ENCODE measurements at regions not wholly inside any gene's neighbourhood (a gene's known extent, or its start where the extent isn't known, plus 50 kb on each side); places are given as distances from the start of the nearest gene placed in this dataset.
"Not testable (repeated sequence)": the region's sequence is repeated elsewhere in the genome, so short reads cannot be mapped to it uniquely, and the experiment has no call there.

DNA sequence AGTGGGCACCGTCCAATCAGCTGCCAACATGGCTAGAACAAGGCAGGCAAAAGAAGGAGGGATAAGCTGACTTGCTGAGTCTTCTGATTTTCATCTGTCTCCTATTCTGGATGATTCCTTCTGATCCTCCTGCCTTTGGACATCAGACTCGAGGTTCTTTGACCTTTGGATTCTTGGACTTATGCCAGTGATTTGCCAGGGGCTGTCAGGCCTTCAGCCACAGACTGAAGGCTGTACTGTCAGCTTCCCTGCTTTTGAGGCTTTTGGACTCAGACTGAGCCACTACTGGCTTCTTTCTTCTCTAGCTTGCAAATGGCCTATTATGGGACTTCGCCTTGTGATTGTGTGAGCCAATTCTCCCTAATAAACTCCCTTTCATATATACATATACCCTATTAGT is 146.8 kb upstream of the IFNE start:
- TF ChIP-seq, protein P1, sequence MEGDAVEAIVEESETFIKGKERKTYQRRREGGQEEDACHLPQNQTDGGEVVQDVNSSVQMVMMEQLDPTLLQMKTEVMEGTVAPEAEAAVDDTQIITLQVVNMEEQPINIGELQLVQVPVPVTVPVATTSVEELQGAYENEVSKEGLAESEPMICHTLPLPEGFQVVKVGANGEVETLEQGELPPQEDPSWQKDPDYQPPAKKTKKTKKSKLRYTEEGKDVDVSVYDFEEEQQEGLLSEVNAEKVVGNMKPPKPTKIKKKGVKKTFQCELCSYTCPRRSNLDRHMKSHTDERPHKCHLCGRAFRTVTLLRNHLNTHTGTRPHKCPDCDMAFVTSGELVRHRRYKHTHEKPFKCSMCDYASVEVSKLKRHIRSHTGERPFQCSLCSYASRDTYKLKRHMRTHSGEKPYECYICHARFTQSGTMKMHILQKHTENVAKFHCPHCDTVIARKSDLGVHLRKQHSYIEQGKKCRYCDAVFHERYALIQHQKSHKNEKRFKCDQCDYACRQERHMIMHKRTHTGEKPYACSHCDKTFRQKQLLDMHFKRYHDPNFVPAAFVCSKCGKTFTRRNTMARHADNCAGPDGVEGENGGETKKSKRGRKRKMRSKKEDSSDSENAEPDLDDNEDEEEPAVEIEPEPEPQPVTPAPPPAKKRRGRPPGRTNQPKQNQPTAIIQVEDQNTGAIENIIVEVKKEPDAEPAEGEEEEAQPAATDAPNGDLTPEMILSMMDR (optimal IDR thresholded peaks at IDR 0.05 in 1 of 3, IDR thresholded peaks at IDR 0.05 in 1 of 3, conservative IDR thresholded peaks at IDR 0.05 in 1 of 3; ENCODE audit: extremely low read depth in 1 of 3, insufficient read depth in 2 of 3, low read length in 3 of 3) = not testable (repeated sequence)
- not testable (repeated sequence) for TF ChIP-seq EZH2 (IDR thresholded peaks at IDR 0.05; ENCODE audit: low read length)
